DND-41 (cell line): ENCODE measurements at regions not wholly inside any gene's neighbourhood (a gene's known extent, or its start where the extent isn't known, plus 50 kb on each side); places are given as distances from the start of the nearest gene placed in this dataset.

Experiments
- ATAC-seq: fragments of 200-7000 bp; cut with Tn5 transposase; 3 replicates; pipeline ENCODE4 v1.9.1; 2021; ENCODE audit warnings: low read depth; ENCODE audit not compliant: insufficient read depth
- DNase-seq: peaks from one replicate; pipeline ENCODE4 v3.0.0-alpha.2; 2020
- H2AFZ ChIP-seq: 2 replicates; pipeline ENCODE4 v1.6.0; 2012; ENCODE audit warnings: low read depth, low read length
- H3K27ac ChIP-seq: 2 replicates; pipeline ENCODE4 v1.5.1; 2012; ENCODE audit warnings: low read length, inconsistent platforms
- H3K27me3 ChIP-seq: fragments of 200-600 bp; sonication (generic); 2 replicates; pipeline ENCODE4 v1.6.0; 2012; ENCODE audit warnings: low read length, mild to moderate bottlenecking, inconsistent platforms; ENCODE audit not compliant: insufficient read depth, poor library complexity
- H3K36me3 ChIP-seq: 2 replicates; pipeline ENCODE4 v1.5.1; 2012; ENCODE audit warnings: low read length, inconsistent platforms; ENCODE audit not compliant: insufficient read depth
- H3K4me1 ChIP-seq: 2 replicates; pipeline ENCODE4 v1.5.1; 2012; ENCODE audit warnings: mild to moderate bottlenecking, low read length; ENCODE audit not compliant: insufficient read depth
- H3K4me2 ChIP-seq: 2 replicates; pipeline ENCODE4 v1.6.0; 2012; ENCODE audit warnings: mild to moderate bottlenecking, moderate library complexity, low read length, inconsistent platforms; ENCODE audit not compliant: insufficient read depth
- H3K4me3 ChIP-seq, 2 experiments: fragments of 200-600 bp in 1 of 2; shearing (Covaris generic) in 1 of 2; 2 replicates each; pipeline ENCODE4 v1.5.1; 2012 to 2016; ENCODE audit warnings: inconsistent platforms in 2 of 2, low read length in 2 of 2, mild to moderate bottlenecking in 2 of 2, low read depth in 1 of 2, moderate library complexity in 1 of 2
- H3K79me2 ChIP-seq: 2 replicates; pipeline ENCODE4 v1.6.0; 2012; ENCODE audit warnings: low read length, inconsistent platforms; ENCODE audit not compliant: insufficient read depth
- H3K9ac ChIP-seq: 2 replicates; pipeline ENCODE4 v1.6.0; 2012; ENCODE audit warnings: low read depth, mild to moderate bottlenecking, inconsistent platforms, low read length, moderate library complexity
- H3K9me3 ChIP-seq: 2 replicates; pipeline ENCODE4 v1.5.1; 2012; ENCODE audit warnings: low read length, moderate library complexity, mild to moderate bottlenecking, inconsistent platforms; ENCODE audit not compliant: insufficient read depth, severe bottlenecking
- H4K20me1 ChIP-seq: 2 replicates; pipeline ENCODE4 v1.6.0; 2012; ENCODE audit warnings: low read length; ENCODE audit not compliant: insufficient read depth
- EZH2 ChIP-seq: IDR thresholded peaks from 3 replicates; pipeline ENCODE4 v1.6.1; 2012; ENCODE audit warnings: borderline replicate concordance, low read depth, mild to moderate bottlenecking, moderate library complexity, low read length, inconsistent platforms; ENCODE audit not compliant: severe bottlenecking
- TF ChIP-seq, protein P1 (sequence below): IDR thresholded peaks from 2 replicates; pipeline ENCODE4 v1.5.1; 2012; ENCODE audit warnings: borderline replicate concordance, low read length, moderate library complexity, mild to moderate bottlenecking; ENCODE audit not compliant: poor library complexity, severe bottlenecking; ENCODE audit errors: extremely low read depth

- ATAC-seq (no peak), DNase-seq (no peak)
- Histone ChIP-seq H4K20me1 (peaks cover 6% of the 10 kb centered on the region), H3K4me3 (no peak overlapping the region), H2AFZ (no peak overlapping the region), H3K27ac (no peak overlapping the region), H3K4me2 (no peak overlapping the region), H3K36me3 (no peaks in the 10 kb centered on the region), H3K27me3 (no peaks in the 10 kb centered on the region), H3K9ac (no peak overlapping the region), H3K4me1 (no peaks in the 10 kb centered on the region), H3K9me3 (no peaks in the 10 kb centered on the region), H3K79me2 (no peaks in the 10 kb centered on the region)
- TF ChIP-seq EZH2, result no peak
- TF ChIP-seq, protein P1, sequence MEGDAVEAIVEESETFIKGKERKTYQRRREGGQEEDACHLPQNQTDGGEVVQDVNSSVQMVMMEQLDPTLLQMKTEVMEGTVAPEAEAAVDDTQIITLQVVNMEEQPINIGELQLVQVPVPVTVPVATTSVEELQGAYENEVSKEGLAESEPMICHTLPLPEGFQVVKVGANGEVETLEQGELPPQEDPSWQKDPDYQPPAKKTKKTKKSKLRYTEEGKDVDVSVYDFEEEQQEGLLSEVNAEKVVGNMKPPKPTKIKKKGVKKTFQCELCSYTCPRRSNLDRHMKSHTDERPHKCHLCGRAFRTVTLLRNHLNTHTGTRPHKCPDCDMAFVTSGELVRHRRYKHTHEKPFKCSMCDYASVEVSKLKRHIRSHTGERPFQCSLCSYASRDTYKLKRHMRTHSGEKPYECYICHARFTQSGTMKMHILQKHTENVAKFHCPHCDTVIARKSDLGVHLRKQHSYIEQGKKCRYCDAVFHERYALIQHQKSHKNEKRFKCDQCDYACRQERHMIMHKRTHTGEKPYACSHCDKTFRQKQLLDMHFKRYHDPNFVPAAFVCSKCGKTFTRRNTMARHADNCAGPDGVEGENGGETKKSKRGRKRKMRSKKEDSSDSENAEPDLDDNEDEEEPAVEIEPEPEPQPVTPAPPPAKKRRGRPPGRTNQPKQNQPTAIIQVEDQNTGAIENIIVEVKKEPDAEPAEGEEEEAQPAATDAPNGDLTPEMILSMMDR, result no peak
Measured at GRCh38 chr2:120914839-120915521, 179.3 kb downstream of the GLI2 start.

GRCh38 chr2:120915670-120916069 lies 180.0 kb downstream of the GLI2 start:
- no peak for DNase-seq
- Histone ChIP-seq H3K9ac (no peak overlapping the region), H3K27me3 (no peaks in the 10 kb centered on the region), H2AFZ (no peak overlapping the region), H3K79me2 (no peaks in the 10 kb centered on the region), H3K4me3 (no peak overlapping the region), H3K9me3 (no peaks in the 10 kb centered on the region), H3K4me1 (no peaks in the 10 kb centered on the region), H4K20me1 (peaks cover 6% of the 10 kb centered on the region), H3K36me3 (no peaks in the 10 kb centered on the region), H3K4me2 (no peak overlapping the region), H3K27ac (no peak overlapping the region)
- no peak for ATAC-seq
- no peak for TF ChIP-seq EZH2
- TF ChIP-seq, protein P1, result no peak

- H3K27ac ChIP-seq, result no peak overlapping the region
Measured at GRCh38 chr2:120916446-120916845, 180.8 kb downstream of the GLI2 start.

More at GRCh38 chr2:120916446-120916845, 180.8 kb downstream of the GLI2 start:
- Histone ChIP-seq H3K27me3 (no peaks in the 10 kb centered on the region), H3K4me1 (no peaks in the 10 kb centered on the region), H3K4me3 (no peak overlapping the region), H3K9me3 (no peaks in the 10 kb centered on the region), H3K79me2 (no peaks in the 10 kb centered on the region), H4K20me1 (peaks cover 6% of the 10 kb centered on the region), H3K36me3 (no peaks in the 10 kb centered on the region), H3K4me2 (no peak overlapping the region), H2AFZ (no peak overlapping the region), H3K9ac (no peak overlapping the region)
- ATAC-seq (no peak), DNase-seq (no peak)
- TF ChIP-seq EZH2, result no peak
- TF ChIP-seq, protein P1, result no peak
